ENCODE measurements at regions not wholly inside any gene's neighbourhood (a gene's known extent, or its start where the extent isn't known, plus 50 kb on each side); places are given as distances from the start of the nearest gene placed in this dataset.

- WGBS, 2 experiments (ENCODE audit: insufficient coverage in 1 of 2, insufficient read length in 1 of 2), result 94 to 95% methylated on average over 6 of the region's 6 CpGs
- H3K4me3 ChIP-seq (ENCODE audit: low read length), result no peak overlapping the region
- H3K4me1 Mint-ChIP-seq, result peaks cover 36% of the 10 kb centered on the region
- H3K4me3 Mint-ChIP-seq, result no peak overlapping the region
- H3K9ac ChIP-seq (ENCODE audit: extremely low read depth, low read length, poor library complexity, severe bottlenecking), result no peak overlapping the region
- H3K9me3 Mint-ChIP-seq, result no peaks in the 10 kb centered on the region
- H3K27me3 ChIP-seq (ENCODE audit: control insufficient read depth, insufficient read depth, low read length, poor library complexity, severe bottlenecking), result no peaks in the 10 kb centered on the region
- no peak overlapping the region for H3K27ac ChIP-seq (ENCODE audit: low read depth, low read length)
- DNase-seq, result no peak
- no peaks in the 10 kb centered on the region for H3K36me3 ChIP-seq (ENCODE audit: control insufficient read depth, insufficient read depth, low read length)
- no peaks in the 10 kb centered on the region for H3K27me3 Mint-ChIP-seq (ENCODE audit: insufficient read depth)
- H3K9me3 ChIP-seq (ENCODE audit: control insufficient read depth, low read length), result no peaks in the 10 kb centered on the region
- no peak for TF ChIP-seq CTCF (conservative IDR thresholded peaks at IDR 0.05)
- peaks cover 7% of the 10 kb centered on the region for H3K4me1 ChIP-seq (ENCODE audit: control insufficient read depth, insufficient read depth, low read length)
- H3K36me3 Mint-ChIP-seq (ENCODE audit: low read depth), result peaks cover 12% of the 10 kb centered on the region
- H3K27ac Mint-ChIP-seq, result no peak overlapping the region
Measured at GRCh38 chr3:17946619-17947018, 204.2 kb upstream of the TBC1D5 start.

GRCh38 chr3:17945799-17946399 lies 203.5 kb upstream of the TBC1D5 start:
- H3K4me1 ChIP-seq (ENCODE audit: control insufficient read depth, insufficient read depth, low read length), result peaks cover 7% of the 10 kb centered on the region
- H3K27ac Mint-ChIP-seq, result peak overlapping the region; percentile 15
- H3K9me3 ChIP-seq (ENCODE audit: control insufficient read depth, low read length), result no peaks in the 10 kb centered on the region
- peak overlapping the region; percentile 10 for H3K4me3 ChIP-seq (ENCODE audit: low read length)
- no peak for DNase-seq
- H3K9ac ChIP-seq (ENCODE audit: extremely low read depth, low read length, poor library complexity, severe bottlenecking), result no peak overlapping the region
- H3K36me3 ChIP-seq (ENCODE audit: control insufficient read depth, insufficient read depth, low read length), result no peaks in the 10 kb centered on the region
- no peaks in the 10 kb centered on the region for H3K27me3 ChIP-seq (ENCODE audit: control insufficient read depth, insufficient read depth, low read length, poor library complexity, severe bottlenecking)
- H3K4me3 Mint-ChIP-seq, result no peak overlapping the region
- peaks cover 10% of the 10 kb centered on the region for H3K36me3 Mint-ChIP-seq (ENCODE audit: low read depth)
- H3K4me1 Mint-ChIP-seq, result peaks cover 36% of the 10 kb centered on the region
- no peak overlapping the region for H3K27ac ChIP-seq (ENCODE audit: low read depth, low read length)
- TF ChIP-seq CTCF (conservative IDR thresholded peaks at IDR 0.05), result no peak
- WGBS, 2 experiments (ENCODE audit: insufficient coverage in 1 of 2, insufficient read length in 1 of 2), result 49 to 60% methylated on average over 3 to 5 of the region's 6 CpGs
- H3K9me3 Mint-ChIP-seq, result no peaks in the 10 kb centered on the region
- H3K27me3 Mint-ChIP-seq (ENCODE audit: insufficient read depth), result no peaks in the 10 kb centered on the region

- Mint-ChIP-seq H3K9me3 (no peaks in the 10 kb centered on the region), H3K36me3 (ENCODE audit: low read depth) (peaks cover 4% of the 10 kb centered on the region), H3K4me3 (no peak overlapping the region), H3K27me3 (ENCODE audit: insufficient read depth) (no peaks in the 10 kb centered on the region), H3K27ac (no peak overlapping the region), H3K4me1 (peaks cover 36% of the 10 kb centered on the region)
- DNase-seq, result no peak
- H3K9me3 ChIP-seq (ENCODE audit: control insufficient read depth, low read length), result no peaks in the 10 kb centered on the region
- no peak overlapping the region for H3K9ac ChIP-seq (ENCODE audit: extremely low read depth, low read length, poor library complexity, severe bottlenecking)
- peaks cover 7% of the 10 kb centered on the region for H3K4me1 ChIP-seq (ENCODE audit: control insufficient read depth, insufficient read depth, low read length)
- H3K27ac ChIP-seq (ENCODE audit: low read depth, low read length), result no peak overlapping the region
- H3K36me3 ChIP-seq (ENCODE audit: control insufficient read depth, insufficient read depth, low read length), result no peaks in the 10 kb centered on the region
- WGBS, 2 experiments (ENCODE audit: insufficient coverage in 1 of 2, insufficient read length in 1 of 2), result 74 to 100% methylated on average over 1 to 2 of the region's 2 CpGs
- H3K27me3 ChIP-seq (ENCODE audit: control insufficient read depth, insufficient read depth, low read length, poor library complexity, severe bottlenecking), result no peaks in the 10 kb centered on the region
- H3K4me3 ChIP-seq (ENCODE audit: low read length), result peak overlapping the region; percentile 10
- no peak for TF ChIP-seq CTCF (conservative IDR thresholded peaks at IDR 0.05)
Measured at GRCh38 chr3:17945018-17945798, 202.8 kb upstream of the TBC1D5 start.

Measured in endodermal cell (in vitro differentiated cells).